IMR-90 (cell line): ENCODE measurements at regions not wholly inside any gene's neighbourhood (a gene's known extent, or its start where the extent isn't known, plus 50 kb on each side); places are given as distances from the start of the nearest gene placed in this dataset.
"Not testable (repeated sequence)": the region's sequence is repeated elsewhere in the genome, so short reads cannot be mapped to it uniquely, and the experiment has no call there.

Experiments
- ATAC-seq: fragments of 200-7000 bp; cut with Tn5 transposase; 2 replicates; pipeline ENCODE4 v1.9.1; 2020; ENCODE audit warnings: low read depth, mild to moderate bottlenecking, moderate library complexity
- BruUV-seq: library from RNA; stranded (reverse); fragments of 400-500 nt; replicated peaks from 2 replicates; lab custom pipeline; 2021; lab: Mats Ljungman, UMichigan
- CTCF ChIA-PET: fragments of 300-600 bp; formaldehyde crosslinking; extraction: SDS; loops from one replicate; lab custom pipeline; 2021; ENCODE audit warnings: antibody characterized with exemption; lab: Yijun Ruan, JAX
- POLR2A ChIA-PET: fragments of 300-600 bp; sonication (Branson Sonifier 250); formaldehyde crosslinking; loops from one replicate; lab custom pipeline; 2022; ENCODE audit warnings: antibody characterized with exemption; ENCODE audit not compliant: unreplicated experiment; lab: Charles Lee
- DNase-seq: peaks from one replicate; pipeline ENCODE4 v3.0.0; 2013
- H2AFZ ChIP-seq: replicated peaks from 2 replicates; pipeline ENCODE3; 2013; ENCODE audit warnings: low read length, mild to moderate bottlenecking; ENCODE audit not compliant: poor library complexity
- H2AK5ac ChIP-seq: 2 replicates; pipeline ENCODE4 v1.6.1; 2013; ENCODE audit warnings: low read depth, low read length, inconsistent platforms
- H2AK9ac ChIP-seq: replicated peaks from 2 replicates; pipeline ENCODE3; 2013; ENCODE audit warnings: mild to moderate bottlenecking, low read depth, low read length, moderate library complexity; ENCODE audit not compliant: poor library complexity
- H2BK120ac ChIP-seq: 2 replicates; pipeline ENCODE4 v1.6.1; 2013; ENCODE audit warnings: low read depth, low read length, inconsistent platforms
- H2BK15ac ChIP-seq: 3 replicates; pipeline ENCODE4 v1.6.1; 2013; ENCODE audit warnings: low read depth, low read length, inconsistent platforms
- H2BK20ac ChIP-seq: 2 replicates; pipeline ENCODE4 v1.6.1; 2013; ENCODE audit warnings: low read depth, mild to moderate bottlenecking, inconsistent platforms, low read length, moderate library complexity
- H2BK5ac ChIP-seq: 2 replicates; pipeline ENCODE4 v1.6.1; 2013; ENCODE audit warnings: mild to moderate bottlenecking, low read depth, low read length, inconsistent platforms; ENCODE audit not compliant: poor library complexity, severe bottlenecking
- H3K14ac ChIP-seq: replicated peaks from 2 replicates; pipeline ENCODE4 v1.6.1; 2013; ENCODE audit warnings: low read depth, low read length, inconsistent platforms
- H3K18ac ChIP-seq: 2 replicates; pipeline ENCODE4 v1.6.1; 2013; ENCODE audit warnings: low read depth, low read length, control low read depth
- H3K23ac ChIP-seq: 2 replicates; pipeline ENCODE4 v1.6.1; 2013; ENCODE audit warnings: low read depth, low read length, inconsistent platforms
- H3K27ac ChIP-seq: 2 replicates; pipeline ENCODE4 v1.5.1; 2013; ENCODE audit warnings: mild to moderate bottlenecking, control low read depth, low read length; ENCODE audit not compliant: insufficient read depth
- H3K27me3 ChIP-seq: 2 replicates; pipeline ENCODE4 v1.6.1; 2013; ENCODE audit warnings: low read length; ENCODE audit not compliant: control insufficient read depth, insufficient read depth
- H3K36me3 ChIP-seq: 2 replicates; pipeline ENCODE4 v1.6.1; 2013; ENCODE audit warnings: low read length, mixed read lengths; ENCODE audit not compliant: control insufficient read depth, insufficient read depth
- H3K4ac ChIP-seq: 2 replicates; pipeline ENCODE4 v1.6.1; 2013; ENCODE audit warnings: low read depth, low read length, inconsistent platforms
- H3K4me1 ChIP-seq: 2 replicates; pipeline ENCODE4 v1.6.1; 2013; ENCODE audit warnings: low read length, mixed read lengths; ENCODE audit not compliant: control insufficient read depth, insufficient read depth
- H3K4me2 ChIP-seq: 2 replicates; pipeline ENCODE4 v1.6.1; 2013; ENCODE audit warnings: low read depth, mild to moderate bottlenecking, control low read depth, low read length, moderate library complexity
- H3K4me3 ChIP-seq: 2 replicates; pipeline ENCODE4 v1.5.1; 2013; ENCODE audit warnings: low read depth, mild to moderate bottlenecking, control low read depth, low read length, moderate library complexity; ENCODE audit not compliant: insufficient read depth
- H3K56ac ChIP-seq: 2 replicates; pipeline ENCODE4 v1.6.1; 2013; ENCODE audit warnings: low read length, inconsistent platforms; ENCODE audit not compliant: insufficient read depth; ENCODE audit errors: extremely low read depth
- H3K79me1 ChIP-seq, 2 experiments: 2 replicates each; pipeline ENCODE4 v1.6.1; 2013; ENCODE audit warnings: low read length in 2 of 2, inconsistent platforms in 1 of 2, low read depth in 1 of 2
- H3K9ac ChIP-seq: 2 replicates; pipeline ENCODE4 v1.6.1; 2013; ENCODE audit warnings: low read depth, low read length, control low read depth
- H3K9me1 ChIP-seq: 2 replicates; pipeline ENCODE4 v1.6.1; 2013; ENCODE audit warnings: low read length, inconsistent platforms; ENCODE audit not compliant: insufficient read depth
- H3K9me3 ChIP-seq: 2 replicates; pipeline ENCODE4 v1.6.1; 2013; ENCODE audit warnings: low read length; ENCODE audit not compliant: control insufficient read depth, insufficient read depth
- H4K20me1 ChIP-seq: 2 replicates; pipeline ENCODE4 v1.6.1; 2013; ENCODE audit warnings: low read length, inconsistent platforms; ENCODE audit not compliant: insufficient read depth
- H4K5ac ChIP-seq: 2 replicates; pipeline ENCODE4 v1.6.1; 2013; ENCODE audit warnings: mild to moderate bottlenecking, low read depth, low read length, control low read depth
- H4K8ac ChIP-seq, 2 experiments: 2 replicates each; pipeline ENCODE4 v1.6.1; 2013; ENCODE audit warnings: low read depth in 2 of 2, low read length in 2 of 2, control low read depth in 1 of 2, inconsistent platforms in 1 of 2
- H4K91ac ChIP-seq: 2 replicates; pipeline ENCODE4 v1.6.1; 2013; ENCODE audit warnings: low read depth, low read length, inconsistent platforms; ENCODE audit not compliant: insufficient read depth
- WGBS, 2 experiments: methylation state at CpG; one replicate each; pipeline versions ENCODE4 v1.1.5 to v1.1.7; 2013; ENCODE audit warnings: missing lambda C conversion rate in 2 of 2; ENCODE audit not compliant: insufficient read length in 1 of 2; ENCODE audit errors: extremely low coverage in 2 of 2; 5-methylcytosine and 5-hydroxymethylcytosine counted together
- dilution Hi-C: fragments of 300-500 bp; cut with HindIII; formaldehyde crosslinking; loops from one replicate; pipeline ENCODE4 v1.14.3; 2018; ENCODE audit warnings: low sequenced_read_pairs; ENCODE audit not compliant: unreplicated experiment
- in situ Hi-C: fragments of 300-500 bp; cut with MboI; formaldehyde crosslinking; loops from 3 replicates; pipeline ENCODE4 v1.14.3; 2019; ENCODE audit warnings: low sequenced_read_pairs, inconsistent platforms, mixed read lengths
- intact Hi-C: fragments of 100-400 bp; cut with micrococcal nuclease; formaldehyde crosslinking; loops from 2 replicates; pipeline ENCODE4 v1.10.0; 2022

GRCh38 chr14:48011484-48011883 is 336.1 kb upstream of the MDGA2 start:
- intact Hi-C loops: not testable (repeated sequence)

More at GRCh38 chr14:48011484-48011883, 336.1 kb upstream of the MDGA2 start:
- H4K20me1 ChIP-seq, H4K5ac ChIP-seq, CTCF ChIA-PET, H3K4me1 ChIP-seq, in situ Hi-C loops, H3K4me2 ChIP-seq, H3K79me1 ChIP-seq, H3K36me3 ChIP-seq, H2AFZ ChIP-seq, H3K9me1 ChIP-seq, H2BK120ac ChIP-seq, H3K27ac ChIP-seq, H3K14ac ChIP-seq, H3K18ac ChIP-seq, H3K56ac ChIP-seq, DNase-seq, H2BK20ac ChIP-seq, H3K27me3 ChIP-seq, BruUV-seq, H3K4ac ChIP-seq, H2BK5ac ChIP-seq, H4K8ac ChIP-seq, H2AK9ac ChIP-seq, H3K9me3 ChIP-seq, ATAC-seq, H2BK15ac ChIP-seq, H4K91ac ChIP-seq, POLR2A ChIA-PET, H3K9ac ChIP-seq, H3K23ac ChIP-seq, dilution Hi-C loops, H3K4me3 ChIP-seq, H2AK5ac ChIP-seq: not testable (repeated sequence)
- no CpG with 5 or more reads among the region's 12 CpGs for WGBS, 2 experiments
